GM12878 (cell line): ENCODE measurements at regions not wholly inside any gene's neighbourhood (a gene's known extent, or its start where the extent isn't known, plus 50 kb on each side); places are given as distances from the start of the nearest gene placed in this dataset.
A peak's percentile ranks its signal among the peaks of the same experiment; 100 is the strongest.

Experiments used
- ATAC-seq: fragments of 200-7000 bp; cut with Tn5 transposase; 3 replicates; pipeline ENCODE4 v1.9.1; 2020; ENCODE audit warnings: mild to moderate bottlenecking, moderate library complexity
- BruUV-seq: library from RNA; stranded (reverse); fragments of 400-500 nt; replicated peaks from 2 replicates; lab custom pipeline; 2021; lab: Mats Ljungman, UMichigan
- CTCF ChIA-PET: fragments of 300-600 bp; sonication (Branson Sonifier 250); formaldehyde crosslinking; extraction: SDS; loops from one replicate; lab custom pipeline; 2021; ENCODE audit warnings: inconsistent platforms; lab: Yijun Ruan, JAX
- POLR2A ChIA-PET: fragments of 350-600 bp; formaldehyde crosslinking; extraction: SDS; loops from one replicate; lab custom pipeline; 2021; ENCODE audit warnings: inconsistent platforms; lab: Charles Lee
- RAD21 ChIA-PET: fragments of 300-600 bp; sonication (Branson Sonifier 250); formaldehyde crosslinking; loops from one replicate; lab custom pipeline; 2023; ENCODE audit warnings: antibody characterized with exemption; ENCODE audit not compliant: unreplicated experiment; lab: Charles Lee
- SMC1A ChIA-PET: fragments of 300-600 bp; sonication (Branson Sonifier 250); formaldehyde crosslinking; loops from one replicate; lab custom pipeline; 2023; ENCODE audit not compliant: unreplicated experiment, uncharacterized antibody; lab: Charles Lee
- DNase-seq: peaks from one replicate; pipeline ENCODE4 v3.0.0-alpha.2; 2011; ENCODE audit warnings: low read depth, low spot score
- FAIRE-seq: peaks from 3 replicates; lab custom pipeline; 2011; peaks lifted over from hg19 to GRCh38; lab: Jason Lieb, UNC
- H2AFZ ChIP-seq: 2 replicates; pipeline ENCODE4 v1.6.0; 2011; ENCODE audit warnings: low read depth, low read length, control low read depth; ENCODE audit not compliant: control insufficient read depth
- H3K27ac ChIP-seq: 2 replicates; pipeline ENCODE4 v1.5.1; 2011; ENCODE audit warnings: control low read depth; ENCODE audit not compliant: control insufficient read depth, insufficient read depth
- H3K27me3 ChIP-seq, 2 experiments: replicated peaks in 1 of 2; 2 replicates each; pipeline versions ENCODE4 v1.6.0 to v1.6.1; 2011; ENCODE audit warnings: low read length in 1 of 2; ENCODE audit not compliant: control insufficient read depth in 2 of 2, insufficient read depth in 2 of 2
- H3K36me3 ChIP-seq, 2 experiments: 2 replicates each; pipeline ENCODE4 v1.5.1; 2011; ENCODE audit warnings: low read length in 1 of 2; ENCODE audit not compliant: control insufficient read depth in 2 of 2, insufficient read depth in 2 of 2
- H3K4me1 ChIP-seq: 2 replicates; pipeline ENCODE4 v1.6.1; 2011; ENCODE audit warnings: mild to moderate bottlenecking, low read length, moderate library complexity, mixed read lengths; ENCODE audit not compliant: control insufficient read depth, insufficient read depth
- H3K4me2 ChIP-seq: 2 replicates; pipeline ENCODE4 v1.6.0; 2011; ENCODE audit warnings: control low read depth; ENCODE audit not compliant: control insufficient read depth, insufficient read depth
- H3K4me3 ChIP-seq: fragments of 200-600 bp; sonication (generic); 2 replicates; pipeline ENCODE4 v1.5.1; 2016
- H3K79me2 ChIP-seq: 2 replicates; pipeline ENCODE4 v1.6.0; 2011; ENCODE audit warnings: low read length; ENCODE audit not compliant: control insufficient read depth, insufficient read depth
- H3K9ac ChIP-seq: 2 replicates; pipeline ENCODE4 v1.8.0; 2011; ENCODE audit warnings: low read length, control low read depth, mixed read lengths; ENCODE audit not compliant: control insufficient read depth, insufficient read depth
- H3K9me3 ChIP-seq: replicated peaks from 3 replicates; pipeline ENCODE4 v1.5.1; 2011; ENCODE audit warnings: mild to moderate bottlenecking, low read length; ENCODE audit not compliant: control insufficient read depth, insufficient read depth
- H4K20me1 ChIP-seq: 2 replicates; pipeline ENCODE4 v1.6.0; 2011; ENCODE audit not compliant: control insufficient read depth, insufficient read depth
- BACH1 ChIP-seq: fragments of 450-650 bp; IDR thresholded peaks from 2 replicates; pipeline ENCODE4 v1.6.1; 2017; ENCODE audit warnings: mild to moderate bottlenecking, borderline replicate concordance
- CBX5 ChIP-seq: sonication (generic); IDR thresholded peaks from 2 replicates; pipeline ENCODE4 v1.6.1; 2016; ENCODE audit warnings: low read depth, moderate library complexity, mild to moderate bottlenecking, inconsistent platforms
- CEBPB ChIP-seq, 2 experiments: fragments of 150-350 bp in 1 of 2; IDR thresholded peaks; 2 replicates each; pipeline ENCODE4 v1.6.1; 2012 to 2014; ENCODE audit warnings: low read depth in 2 of 2, low read length in 2 of 2, borderline replicate concordance in 1 of 2, inconsistent platforms in 1 of 2
- FOXM1 ChIP-seq: IDR thresholded peaks from 2 replicates; pipeline ENCODE4 v1.6.1; 2012; ENCODE audit warnings: low read depth, mild to moderate bottlenecking, inconsistent platforms, low read length, moderate library complexity
- HDAC2 ChIP-seq: fragments of 200-600 bp; sonication (generic); IDR thresholded peaks from 2 replicates; pipeline ENCODE4 v1.6.1; 2017
- IKZF2 ChIP-seq, 2 experiments: fragments of 450-650 bp; IDR thresholded peaks; 2 replicates each; pipeline ENCODE4 v1.6.1; 2017; ENCODE audit warnings: mild to moderate bottlenecking in 2 of 2, moderate library complexity in 2 of 2
- NR2C1 ChIP-seq: fragments of 450-650 bp; IDR thresholded peaks from 2 replicates; pipeline ENCODE4 v1.6.1; 2017; ENCODE audit warnings: antibody characterized with exemption, mild to moderate bottlenecking, moderate library complexity
- RCOR1 ChIP-seq: conservative IDR thresholded peaks from 2 replicates; pipeline ENCODE4 v1.6.1; 2012; ENCODE audit warnings: low read depth, low read length, improper control_type of control experiment
- RUNX3 ChIP-seq: IDR thresholded peaks from 2 replicates; pipeline ENCODE4 v1.6.1; 2012; ENCODE audit warnings: low read length, inconsistent platforms
- SP1 ChIP-seq: IDR thresholded peaks from one replicate; pipeline ENCODE4 v1.6.1; 2011; ENCODE audit warnings: low read depth, low read length
- SUPT20H ChIP-seq: IDR thresholded peaks from 2 replicates; pipeline ENCODE4 v1.6.1; 2011; ENCODE audit warnings: low read depth, mild to moderate bottlenecking, low read length, moderate library complexity, borderline replicate concordance; ENCODE audit not compliant: control insufficient read depth
- TCF12 ChIP-seq: IDR thresholded peaks from 2 replicates; pipeline ENCODE4 v1.6.1; 2011; ENCODE audit warnings: low read depth, mild to moderate bottlenecking, low read length
- ZNF217 ChIP-seq: fragments of 450-650 bp; IDR thresholded peaks from 2 replicates; pipeline ENCODE4 v1.6.1; 2017; ENCODE audit warnings: antibody characterized with exemption, mild to moderate bottlenecking
- WGBS: methylation state at CpG from one replicate; pipeline ENCODE4 v1.1.6; 2016; ENCODE audit warnings: low lambda C conversion rate; ENCODE audit not compliant: insufficient replicate concordance, insufficient coverage; ENCODE audit errors: missing lambda C conversion rate; 5-methylcytosine and 5-hydroxymethylcytosine counted together
- in situ Hi-C: fragments of 300-500 bp; cut with MboI; formaldehyde crosslinking; loops from 9 replicates; pipeline ENCODE4 v1.14.3; 2018; ENCODE audit warnings: mixed read lengths
- intact Hi-C: fragments of 100-400 bp; cut with micrococcal nuclease; formaldehyde crosslinking; loops from one replicate; pipeline ENCODE4 v1.14.2; 2022; ENCODE audit not compliant: unreplicated experiment
- TF ChIP-seq, protein P1 (sequence below): fragments of 450-650 bp; IDR thresholded peaks from 2 replicates; pipeline ENCODE4 v1.6.1; 2016; ENCODE audit warnings: mild to moderate bottlenecking
- TF ChIP-seq, protein P2 (sequence below): fragments of 450-650 bp; formaldehyde crosslinking; IDR thresholded peaks from 2 replicates; pipeline ENCODE4 v1.4.0; 2020; ENCODE audit warnings: mild to moderate bottlenecking, moderate library complexity

DNA sequence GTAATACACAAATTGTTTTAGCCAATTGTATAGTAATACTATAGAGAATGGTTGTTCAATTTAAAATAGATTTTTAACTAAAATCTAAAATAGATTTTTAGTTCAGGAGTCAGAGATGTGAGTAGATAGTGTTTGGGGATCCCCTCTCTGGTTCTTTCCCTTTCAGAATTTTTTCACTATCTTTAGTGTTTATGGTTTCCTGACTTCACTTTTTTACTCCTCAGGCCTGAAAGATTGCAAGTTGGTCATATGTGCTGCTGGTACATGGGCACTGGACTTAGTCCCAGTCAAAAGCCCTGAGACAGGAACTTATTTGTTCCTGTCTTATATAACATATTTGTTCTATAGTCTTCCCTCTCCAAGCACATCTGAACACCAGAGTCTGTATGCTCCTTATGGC is 96.8 kb upstream of the ATP1B1 start (continued):
- TF ChIP-seq CBX5 (no peak), TCF12 (no peak), RUNX3 (peak; percentile 38; the same call in 1 of the 2 replicates)
- TF ChIP-seq, protein P1, sequence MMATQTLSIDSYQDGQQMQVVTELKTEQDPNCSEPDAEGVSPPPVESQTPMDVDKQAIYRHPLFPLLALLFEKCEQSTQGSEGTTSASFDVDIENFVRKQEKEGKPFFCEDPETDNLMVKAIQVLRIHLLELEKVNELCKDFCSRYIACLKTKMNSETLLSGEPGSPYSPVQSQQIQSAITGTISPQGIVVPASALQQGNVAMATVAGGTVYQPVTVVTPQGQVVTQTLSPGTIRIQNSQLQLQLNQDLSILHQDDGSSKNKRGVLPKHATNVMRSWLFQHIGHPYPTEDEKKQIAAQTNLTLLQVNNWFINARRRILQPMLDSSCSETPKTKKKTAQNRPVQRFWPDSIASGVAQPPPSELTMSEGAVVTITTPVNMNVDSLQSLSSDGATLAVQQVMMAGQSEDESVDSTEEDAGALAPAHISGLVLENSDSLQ, result no peak

DNA sequence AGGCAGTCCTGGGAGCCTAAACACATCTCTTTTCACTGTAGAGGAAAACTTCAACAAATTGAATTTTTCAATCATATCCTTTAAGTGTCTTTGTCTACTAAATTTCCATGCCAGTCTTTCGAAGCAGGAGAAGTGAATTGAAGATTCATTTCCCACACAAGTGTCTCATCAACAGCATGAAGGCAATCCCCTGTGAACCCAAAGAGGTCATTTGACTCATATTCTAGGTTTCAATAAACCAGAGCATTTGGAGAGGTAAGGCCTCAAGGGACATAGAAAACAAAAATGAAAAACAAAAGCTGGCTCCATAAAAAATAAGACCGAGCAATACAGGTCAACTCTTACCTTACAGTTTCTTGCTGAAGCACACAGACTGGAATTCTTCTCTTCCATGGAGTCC is 94.1 kb upstream of the ATP1B1 start:
- H3K9ac ChIP-seq, result no peak overlapping the region
- no peak overlapping the region for H3K4me3 ChIP-seq
- peak overlapping the region; percentile 66 for H2AFZ ChIP-seq
- no peaks in the 10 kb centered on the region for H3K79me2 ChIP-seq
- intact Hi-C loops (loop anchor here (1.0 to 5.0 kb wide), 3 partner anchors 13 to 95 kb away; partner anchors contain the start of gene ATP1B1), in situ Hi-C loops (no loop called here)
- H3K4me1 ChIP-seq, result peaks cover 21% of the 10 kb centered on the region
- ChIA-PET SMC1A (interaction anchor here (0.6 to 10.0 kb wide), 15 partner anchors 12 to 604 kb away, joined by 3 to 149 read pairs (median 4); no protein-coding TSS in a partner anchor), POLR2A (interaction anchor here (1.1 to 5.3 kb wide), 6 partner anchors 10 to 103 kb away, joined by 4 to 33 read pairs (median 14); no protein-coding TSS in a partner anchor), CTCF (interaction anchor here (0.9 to 3.5 kb wide), 7 partner anchors 12 to 409 kb away, joined by 3 to 23 read pairs (median 3); no protein-coding TSS in a partner anchor), RAD21 (interaction anchor here (0.8 to 5.2 kb wide), 9 partner anchors 12 to 375 kb away, joined by 3 to 112 read pairs (median 5); no protein-coding TSS in a partner anchor)
- WGBS, result 3% methylated on average over 2 of the region's 2 CpGs
- H3K27ac ChIP-seq, result peak overlapping the region; percentile 54
- H3K27me3 ChIP-seq, result no peaks in the 10 kb centered on the region
- no peaks in the 10 kb centered on the region for H3K9me3 ChIP-seq
- no TSS peak for BruUV-seq
- ATAC-seq (peak; percentile 82), FAIRE-seq (peak; percentile 80), DNase-seq (peak; percentile 73)
- H3K36me3 ChIP-seq, result no peaks in the 10 kb centered on the region
- 0 out of 2 replicates have a peak overlapping the region, but pooled peaks have one; percentile 40 for H3K4me2 ChIP-seq
- H4K20me1 ChIP-seq, result no peaks in the 10 kb centered on the region
- TF ChIP-seq RCOR1 (no peak), CEBPB (IDR thresholded peaks at IDR 0.05; ENCODE audit: borderline replicate concordance in 1 of 2, low read depth in 2 of 2, low read length in 2 of 2) (no peak; a peak in 1 of 4 replicates), NR2C1 (peak; percentile 66), FOXM1 (peak; percentile 88; the same call in 1 of the 2 replicates), BACH1 (peak; percentile 36; the same call in 1 of the 2 replicates), HDAC2 (no peak), ZNF217 (no peak), IKZF2 (IDR thresholded peaks at IDR 0.05) (peak; percentile 90 to 93), SUPT20H (no peak), SP1 (peak; percentile 39)
- TF ChIP-seq, protein P1, result peak; percentile 59; the same call in 1 of the 2 replicates
- TF ChIP-seq, protein P2, sequence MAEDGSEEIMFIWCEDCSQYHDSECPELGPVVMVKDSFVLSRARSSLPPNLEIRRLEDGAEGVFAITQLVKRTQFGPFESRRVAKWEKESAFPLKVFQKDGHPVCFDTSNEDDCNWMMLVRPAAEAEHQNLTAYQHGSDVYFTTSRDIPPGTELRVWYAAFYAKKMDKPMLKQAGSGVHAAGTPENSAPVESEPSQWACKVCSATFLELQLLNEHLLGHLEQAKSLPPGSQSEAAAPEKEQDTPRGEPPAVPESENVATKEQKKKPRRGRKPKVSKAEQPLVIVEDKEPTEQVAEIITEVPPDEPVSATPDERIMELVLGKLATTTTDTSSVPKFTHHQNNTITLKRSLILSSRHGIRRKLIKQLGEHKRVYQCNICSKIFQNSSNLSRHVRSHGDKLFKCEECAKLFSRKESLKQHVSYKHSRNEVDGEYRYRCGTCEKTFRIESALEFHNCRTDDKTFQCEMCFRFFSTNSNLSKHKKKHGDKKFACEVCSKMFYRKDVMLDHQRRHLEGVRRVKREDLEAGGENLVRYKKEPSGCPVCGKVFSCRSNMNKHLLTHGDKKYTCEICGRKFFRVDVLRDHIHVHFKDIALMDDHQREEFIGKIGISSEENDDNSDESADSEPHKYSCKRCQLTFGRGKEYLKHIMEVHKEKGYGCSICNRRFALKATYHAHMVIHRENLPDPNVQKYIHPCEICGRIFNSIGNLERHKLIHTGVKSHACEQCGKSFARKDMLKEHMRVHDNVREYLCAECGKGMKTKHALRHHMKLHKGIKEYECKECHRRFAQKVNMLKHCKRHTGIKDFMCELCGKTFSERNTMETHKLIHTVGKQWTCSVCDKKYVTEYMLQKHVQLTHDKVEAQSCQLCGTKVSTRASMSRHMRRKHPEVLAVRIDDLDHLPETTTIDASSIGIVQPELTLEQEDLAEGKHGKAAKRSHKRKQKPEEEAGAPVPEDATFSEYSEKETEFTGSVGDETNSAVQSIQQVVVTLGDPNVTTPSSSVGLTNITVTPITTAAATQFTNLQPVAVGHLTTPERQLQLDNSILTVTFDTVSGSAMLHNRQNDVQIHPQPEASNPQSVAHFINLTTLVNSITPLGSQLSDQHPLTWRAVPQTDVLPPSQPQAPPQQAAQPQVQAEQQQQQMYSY (CRISPR knock-in tag), result no peak
